ENCODE measurements at regions not wholly inside any gene's neighbourhood (a gene's known extent, or its start where the extent isn't known, plus 50 kb on each side); places are given as distances from the start of the nearest gene placed in this dataset.

DNA sequence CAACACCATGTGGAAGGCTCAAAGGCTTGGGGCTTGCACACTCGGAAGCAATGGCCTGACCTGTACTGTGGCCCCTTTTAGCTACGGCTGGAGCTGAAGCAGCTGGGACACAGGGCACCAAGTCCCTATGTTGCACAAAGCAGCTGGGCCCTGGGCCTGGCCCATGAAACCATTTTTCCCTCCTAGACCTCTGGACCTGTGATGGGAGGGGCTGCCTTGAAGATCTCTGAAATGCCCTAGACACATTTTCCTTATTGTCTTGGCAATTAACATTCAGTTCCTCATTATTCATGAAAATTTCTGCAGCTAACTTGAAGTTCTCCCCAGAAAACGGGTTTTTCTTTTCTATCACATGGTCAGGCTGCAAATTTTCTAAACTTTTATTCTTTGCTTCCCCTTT, 85.6 kb upstream of the ALDH1A3 start:
- FAIRE-seq (no peak), DNase-seq (ENCODE audit: insufficient read length) (no peak)
- no peak for TF ChIP-seq TAF1 (IDR thresholded peaks at IDR 0.05; ENCODE audit: borderline replicate concordance, low read depth, low read length)
- no peak for TF ChIP-seq POLR2AphosphoS5 (IDR thresholded peaks at IDR 0.05; ENCODE audit: low read depth, low read length)
- TF ChIP-seq POLR2A (IDR thresholded peaks at IDR 0.05; ENCODE audit: low read depth, low read length) = no peak

DNA sequence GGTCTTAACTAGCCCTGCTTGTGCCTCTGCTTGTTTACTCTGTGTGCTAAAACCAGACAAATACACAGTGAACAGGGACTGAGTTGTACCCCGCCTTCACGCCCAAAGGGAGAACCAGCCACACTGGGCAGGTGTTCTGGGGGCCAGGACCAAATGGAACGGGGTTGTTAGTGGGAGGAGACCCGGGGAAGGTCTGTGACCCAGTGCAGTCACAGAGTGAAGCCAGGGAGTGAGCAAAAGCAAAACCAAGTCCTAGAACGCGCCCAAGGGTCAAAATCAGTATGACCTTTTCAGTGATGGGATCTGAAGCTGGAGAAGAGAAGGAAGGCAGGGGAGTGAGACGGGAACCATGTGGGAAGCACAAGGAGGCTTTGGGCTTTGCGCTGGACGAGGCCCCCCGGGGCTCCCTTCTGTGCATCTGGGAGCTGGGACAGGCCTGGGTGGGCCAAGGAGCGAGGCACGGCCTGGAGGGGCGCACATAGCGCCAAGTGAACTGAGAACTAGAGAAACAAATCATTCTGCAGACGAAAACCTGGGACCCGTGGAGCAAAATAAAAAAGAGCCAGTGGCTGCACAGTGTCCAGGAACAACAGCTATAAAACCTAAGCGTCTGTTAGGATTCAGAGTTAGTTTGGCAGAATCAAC, 78.3 kb upstream of the ALDH1A3 start:
- FAIRE-seq = no peak
- no peak for DNase-seq (ENCODE audit: insufficient read length)
- TF ChIP-seq POLR2A (IDR thresholded peaks at IDR 0.05; ENCODE audit: low read depth, low read length) = no peak
- no peak for TF ChIP-seq POLR2AphosphoS5 (IDR thresholded peaks at IDR 0.05; ENCODE audit: low read depth, low read length)
- TF ChIP-seq TAF1 (IDR thresholded peaks at IDR 0.05; ENCODE audit: borderline replicate concordance, low read depth, low read length) = no peak

DNA sequence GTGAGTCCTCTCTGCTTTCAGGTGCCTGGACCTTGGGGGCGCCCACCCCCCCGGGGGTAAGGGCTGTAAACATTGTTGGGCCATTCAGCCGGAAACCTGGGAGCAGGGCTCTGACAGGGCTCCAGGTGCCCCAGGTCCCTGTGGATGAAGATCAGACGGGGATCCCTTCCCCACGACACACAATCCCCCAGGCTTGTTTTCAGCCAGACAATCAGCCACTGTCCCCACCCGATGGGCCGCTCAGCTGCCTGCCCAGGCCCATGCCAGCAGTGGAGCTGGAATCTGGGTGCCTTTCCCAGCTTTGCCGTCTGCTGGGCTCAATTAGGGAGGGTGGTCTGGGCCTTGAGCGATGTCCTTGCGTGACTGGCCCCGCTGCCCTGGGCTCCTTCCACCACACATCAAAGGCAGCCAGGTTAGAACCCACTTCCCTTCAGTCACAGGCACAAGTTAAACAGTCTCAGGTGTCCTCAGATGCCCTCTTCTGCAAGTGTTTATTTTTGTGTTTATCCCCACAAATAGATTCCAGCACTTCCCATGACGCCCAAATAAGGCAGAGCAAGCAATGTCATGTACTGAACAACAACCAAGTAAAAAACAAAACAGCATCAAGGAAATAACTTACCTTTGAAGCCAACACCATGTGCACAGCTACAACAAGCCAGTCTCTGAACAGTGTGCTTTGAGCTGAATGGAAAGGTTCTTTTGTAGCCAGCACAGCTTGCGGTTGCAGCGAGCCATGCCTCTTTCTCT, 77.0 kb upstream of the ALDH1A3 start:
- no peak for TF ChIP-seq TAF1 (IDR thresholded peaks at IDR 0.05; ENCODE audit: borderline replicate concordance, low read depth, low read length)
- TF ChIP-seq POLR2AphosphoS5 (IDR thresholded peaks at IDR 0.05; ENCODE audit: low read depth, low read length) = no peak
- TF ChIP-seq POLR2A (IDR thresholded peaks at IDR 0.05; ENCODE audit: low read depth, low read length) = no peak
- no peak for DNase-seq (ENCODE audit: insufficient read length)
- FAIRE-seq = no peak

DNA sequence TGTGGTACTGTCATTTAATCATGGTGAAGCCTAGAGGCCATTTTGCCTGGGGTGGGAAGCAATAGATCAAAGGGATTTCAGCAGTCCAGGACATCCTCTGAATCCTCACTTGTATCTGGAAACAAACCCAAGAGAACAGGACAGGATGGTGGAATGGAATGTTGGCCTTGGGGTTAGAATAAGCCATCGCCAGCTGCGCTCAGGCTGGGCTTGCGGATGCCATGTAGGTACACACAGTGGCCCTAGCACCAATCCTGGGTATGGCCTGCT, 76.5 kb upstream of the ALDH1A3 start:
- no peak for TF ChIP-seq POLR2AphosphoS5 (IDR thresholded peaks at IDR 0.05; ENCODE audit: low read depth, low read length)
- TF ChIP-seq TAF1 (IDR thresholded peaks at IDR 0.05; ENCODE audit: borderline replicate concordance, low read depth, low read length) = no peak
- TF ChIP-seq POLR2A (IDR thresholded peaks at IDR 0.05; ENCODE audit: low read depth, low read length) = no peak
- no peak for DNase-seq (ENCODE audit: insufficient read length)

DNA sequence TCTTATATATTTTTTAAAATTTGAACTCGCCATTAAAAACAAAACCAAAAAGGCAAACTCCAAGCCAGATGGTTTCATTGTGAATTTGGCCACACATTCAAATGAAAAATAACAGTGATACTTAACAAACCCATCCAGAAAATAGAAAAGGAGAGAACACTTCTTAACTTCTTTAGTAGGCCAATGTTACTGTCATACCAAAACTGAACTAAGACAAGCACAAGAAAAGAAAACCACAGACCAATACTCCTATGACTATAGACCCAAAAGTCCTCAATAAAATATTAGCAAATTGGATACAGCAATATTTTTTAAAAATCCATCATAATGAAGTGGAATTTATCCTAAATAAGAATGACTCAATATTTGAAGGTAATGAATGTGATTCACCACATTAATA, 73.5 kb upstream of the ALDH1A3 start:
- no peak for TF ChIP-seq POLR2AphosphoS5 (IDR thresholded peaks at IDR 0.05; ENCODE audit: low read depth, low read length)
- TF ChIP-seq TAF1 (IDR thresholded peaks at IDR 0.05; ENCODE audit: borderline replicate concordance, low read depth, low read length) = no peak
- TF ChIP-seq POLR2A (IDR thresholded peaks at IDR 0.05; ENCODE audit: low read depth, low read length) = no peak
- FAIRE-seq = no peak
- no peak for DNase-seq (ENCODE audit: insufficient read length)

More for the DNA sequence above, 76.5 kb upstream of the ALDH1A3 start:
- FAIRE-seq = no peak

DNA sequence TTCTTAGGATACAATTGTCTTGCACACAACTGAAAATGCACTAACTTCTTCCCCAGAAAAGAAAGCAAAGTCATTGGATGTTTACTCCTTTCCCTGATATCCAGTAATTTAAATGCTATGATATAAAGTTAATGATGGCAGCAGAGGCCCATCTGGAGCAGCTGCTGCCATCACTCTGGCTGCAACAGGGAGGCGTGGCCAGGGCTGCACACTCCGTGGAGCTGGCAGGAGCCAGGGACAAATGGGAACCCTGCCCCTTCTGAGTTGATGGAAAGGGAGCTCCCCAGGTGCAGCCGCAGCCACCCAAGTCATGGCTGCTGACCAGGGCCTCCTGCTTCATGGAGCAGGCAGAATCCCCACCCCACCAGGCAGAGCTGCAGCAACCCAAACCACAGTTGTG, 72.6 kb upstream of the ALDH1A3 start:
- TF ChIP-seq POLR2AphosphoS5 (IDR thresholded peaks at IDR 0.05; ENCODE audit: low read depth, low read length) (no peak), POLR2A (IDR thresholded peaks at IDR 0.05; ENCODE audit: low read depth, low read length) (no peak)
- FAIRE-seq (no peak), DNase-seq (ENCODE audit: insufficient read length) (no peak)

DNA sequence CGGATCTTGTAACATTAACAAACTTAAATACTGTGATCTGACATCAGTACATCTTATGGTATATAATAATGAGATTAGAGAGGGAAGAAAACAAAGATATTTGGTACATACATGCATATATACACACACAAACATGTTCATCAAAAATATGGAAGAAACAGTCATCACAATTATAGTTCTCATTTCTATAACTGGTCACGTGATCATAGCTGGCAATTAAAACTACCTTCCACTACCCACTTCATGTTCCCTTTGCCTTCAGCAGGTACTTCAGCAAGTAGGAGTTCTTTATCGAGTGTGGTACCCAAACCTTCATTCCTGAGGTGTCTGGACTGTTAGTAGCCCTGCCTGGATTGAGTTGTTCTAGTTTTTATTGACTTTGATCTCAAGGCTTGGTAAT, 70.9 kb upstream of the ALDH1A3 start:
- no peak for FAIRE-seq

DNA sequence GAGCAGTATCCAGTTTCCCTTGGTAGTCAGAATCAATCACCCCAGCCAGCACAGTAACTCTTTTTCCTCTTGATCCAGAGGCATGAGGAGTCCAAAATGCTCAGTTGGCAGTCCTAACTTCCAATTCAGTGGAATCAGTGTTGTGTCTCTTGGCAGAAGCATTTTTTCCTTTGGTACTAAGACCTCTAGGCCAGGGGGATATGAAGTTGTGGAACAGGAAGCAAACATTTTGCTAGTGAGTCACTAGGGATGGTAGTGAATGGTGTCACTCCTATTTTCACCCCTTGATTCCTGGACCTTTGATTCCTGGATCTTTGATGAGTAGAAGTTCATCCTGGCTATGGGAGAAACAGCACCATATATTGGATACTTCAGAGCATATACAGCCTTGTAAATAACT, 70.5 kb upstream of the ALDH1A3 start:
- DNase-seq (ENCODE audit: insufficient read length) (no peak), FAIRE-seq (no peak)
- TF ChIP-seq POLR2AphosphoS5 (IDR thresholded peaks at IDR 0.05; ENCODE audit: low read depth, low read length) (no peak), POLR2A (IDR thresholded peaks at IDR 0.05; ENCODE audit: low read depth, low read length) (no peak), TAF1 (IDR thresholded peaks at IDR 0.05; ENCODE audit: borderline replicate concordance, low read depth, low read length) (no peak)

More for the DNA sequence above, 70.9 kb upstream of the ALDH1A3 start:
- no peak for DNase-seq (ENCODE audit: insufficient read length)
- TF ChIP-seq POLR2A (IDR thresholded peaks at IDR 0.05; ENCODE audit: low read depth, low read length) = no peak
- no peak for TF ChIP-seq TAF1 (IDR thresholded peaks at IDR 0.05; ENCODE audit: borderline replicate concordance, low read depth, low read length)
- no peak for TF ChIP-seq POLR2AphosphoS5 (IDR thresholded peaks at IDR 0.05; ENCODE audit: low read depth, low read length)

DNA sequence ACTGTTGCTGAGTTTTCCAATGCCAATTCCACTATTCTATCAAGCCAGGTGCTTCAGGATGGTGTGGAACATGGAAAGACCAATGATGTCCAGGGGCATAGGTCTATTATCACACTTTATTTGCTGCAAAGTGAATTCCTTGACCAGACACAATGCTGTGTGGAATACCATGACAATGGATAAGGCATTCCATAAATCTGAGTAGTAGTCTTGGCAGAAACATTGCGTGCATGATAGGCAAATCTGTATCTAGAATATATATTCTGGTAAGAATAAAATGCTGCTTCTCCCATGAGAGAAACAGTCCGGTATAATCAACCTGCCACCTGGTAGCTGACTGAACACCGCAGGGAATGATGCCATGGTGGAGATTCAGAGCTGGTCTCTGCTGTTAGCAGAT, 70.0 kb upstream of the ALDH1A3 start:
- no peak for TF ChIP-seq TAF1 (IDR thresholded peaks at IDR 0.05; ENCODE audit: borderline replicate concordance, low read depth, low read length)
- no peak for TF ChIP-seq POLR2A (IDR thresholded peaks at IDR 0.05; ENCODE audit: low read depth, low read length)
- no peak for TF ChIP-seq POLR2AphosphoS5 (IDR thresholded peaks at IDR 0.05; ENCODE audit: low read depth, low read length)
- DNase-seq (ENCODE audit: insufficient read length) (no peak), FAIRE-seq (no peak)

DNA sequence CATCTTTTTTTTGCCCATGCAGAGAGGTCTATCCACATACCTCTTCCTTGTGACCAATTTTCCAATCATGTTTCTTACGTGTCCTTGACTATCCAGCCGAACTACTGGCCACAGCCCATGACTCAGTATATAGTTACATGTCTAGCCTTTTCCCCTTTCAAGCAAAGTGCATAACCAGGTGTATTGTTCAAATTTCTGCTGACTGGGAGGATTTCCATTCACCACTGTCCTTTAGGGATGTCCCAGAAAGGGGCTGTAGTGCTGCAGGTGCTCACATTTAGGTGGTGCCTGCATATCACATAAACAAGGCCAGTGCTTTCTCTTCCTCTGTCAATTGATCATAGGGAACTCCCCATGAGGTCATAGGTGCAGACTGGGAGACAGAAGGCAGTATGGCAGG, 69.4 kb upstream of the ALDH1A3 start:
- FAIRE-seq = no peak
- TF ChIP-seq POLR2AphosphoS5 (IDR thresholded peaks at IDR 0.05; ENCODE audit: low read depth, low read length) (no peak), POLR2A (IDR thresholded peaks at IDR 0.05; ENCODE audit: low read depth, low read length) (no peak), TAF1 (IDR thresholded peaks at IDR 0.05; ENCODE audit: borderline replicate concordance, low read depth, low read length) (no peak)

DNA sequence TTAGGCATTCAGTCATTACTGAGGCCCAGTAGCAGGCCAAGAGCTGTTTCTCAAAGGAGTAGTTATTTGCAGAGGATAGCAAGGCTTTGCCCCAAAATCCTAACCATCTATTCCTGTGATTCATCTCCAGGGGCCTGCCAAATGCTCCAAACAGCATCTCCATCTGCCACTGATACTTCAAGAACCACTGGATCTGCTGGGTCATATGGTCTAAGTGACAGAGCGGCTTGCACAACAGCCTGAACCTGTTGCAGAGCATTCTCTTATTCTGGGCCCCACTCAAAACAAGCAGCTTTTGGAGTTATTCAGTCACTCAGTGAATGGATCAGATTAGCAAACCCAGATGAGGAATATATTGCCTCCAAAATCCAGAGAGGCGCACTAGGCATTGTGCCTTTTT, 68.8 kb upstream of the ALDH1A3 start:
- TF ChIP-seq POLR2AphosphoS5 (IDR thresholded peaks at IDR 0.05; ENCODE audit: low read depth, low read length) (no peak), TAF1 (IDR thresholded peaks at IDR 0.05; ENCODE audit: borderline replicate concordance, low read depth, low read length) (no peak), POLR2A (IDR thresholded peaks at IDR 0.05; ENCODE audit: low read depth, low read length) (no peak)
- FAIRE-seq (no peak), DNase-seq (ENCODE audit: insufficient read length) (no peak)

More for the DNA sequence above, 69.4 kb upstream of the ALDH1A3 start:
- DNase-seq (ENCODE audit: insufficient read length) = no peak

DNA sequence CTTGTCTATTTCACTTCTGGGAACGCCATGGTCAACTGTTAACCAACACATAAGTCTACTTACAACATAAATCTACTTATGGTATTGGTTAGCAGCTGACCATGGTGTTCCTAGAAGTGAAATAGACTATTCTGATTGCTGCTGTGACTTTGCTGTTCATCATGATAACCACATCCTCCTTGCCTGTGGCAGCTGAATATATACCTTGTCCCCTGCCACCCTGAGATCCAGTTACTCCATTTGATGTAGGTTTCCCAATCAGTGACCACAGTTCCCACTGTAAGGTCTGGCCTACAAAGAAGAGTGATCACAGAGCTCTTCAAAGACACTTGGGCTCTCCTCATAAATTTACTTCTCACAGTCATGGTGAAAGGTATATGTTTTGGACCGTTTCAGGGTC, 66.8 kb upstream of the ALDH1A3 start:
- FAIRE-seq = no peak
- no peak for DNase-seq (ENCODE audit: insufficient read length)
- TF ChIP-seq TAF1 (IDR thresholded peaks at IDR 0.05; ENCODE audit: borderline replicate concordance, low read depth, low read length) = no peak
- no peak for TF ChIP-seq POLR2AphosphoS5 (IDR thresholded peaks at IDR 0.05; ENCODE audit: low read depth, low read length)
- TF ChIP-seq POLR2A (IDR thresholded peaks at IDR 0.05; ENCODE audit: low read depth, low read length) = no peak
